MV-4-11 (cell line): ENCODE measurements at regions not wholly inside any gene's neighbourhood (a gene's known extent, or its start where the extent isn't known, plus 50 kb on each side); places are given as distances from the start of the nearest gene placed in this dataset.
"Not testable (repeated sequence)": the region's sequence is repeated elsewhere in the genome, so short reads cannot be mapped to it uniquely, and the experiment has no call there.

ENCODE experiments used
- DNase-seq: peaks from one replicate; lab custom pipeline; 2025; lab: John Stamatoyannopoulos, UW

DNA sequence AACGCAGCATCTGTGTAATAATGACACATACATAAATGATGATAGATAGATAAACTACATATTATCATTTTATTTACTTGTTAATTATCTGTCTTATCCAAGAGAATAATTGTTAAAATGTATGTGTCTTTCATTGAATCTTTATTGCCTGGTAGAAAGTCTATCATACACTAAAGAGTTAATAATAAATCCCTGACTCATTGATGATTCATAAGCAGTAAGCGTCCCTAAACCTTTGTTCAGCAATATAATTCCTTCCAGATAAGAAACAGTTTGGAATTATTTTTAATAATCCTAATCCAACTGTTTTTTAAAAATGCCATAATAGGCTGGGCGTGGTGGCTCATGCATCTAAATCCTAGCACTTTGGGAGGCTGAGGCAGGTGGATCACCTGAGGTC, 655.6 kb upstream of the CNTN5 start:
- DNase-seq: no peak

DNA sequence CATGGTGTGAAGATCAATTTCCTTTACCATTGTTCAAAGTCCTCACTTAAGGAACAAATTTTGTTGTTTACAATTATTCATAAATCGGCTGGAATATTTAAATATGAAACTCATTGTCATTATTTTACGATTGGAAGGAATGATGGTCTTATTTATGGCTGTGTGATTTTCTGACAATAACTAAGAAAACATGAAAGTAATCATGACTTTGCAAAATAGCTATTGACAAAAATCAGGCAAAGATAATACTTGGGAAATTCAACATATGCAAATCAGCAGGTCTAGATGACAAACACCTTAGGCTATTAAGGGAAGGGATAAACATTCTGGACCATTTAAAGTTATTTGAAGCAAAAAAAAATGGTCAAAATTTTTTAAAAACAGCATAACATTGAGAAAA, 654.8 kb upstream of the CNTN5 start:
- DNase-seq: no peak

DNA sequence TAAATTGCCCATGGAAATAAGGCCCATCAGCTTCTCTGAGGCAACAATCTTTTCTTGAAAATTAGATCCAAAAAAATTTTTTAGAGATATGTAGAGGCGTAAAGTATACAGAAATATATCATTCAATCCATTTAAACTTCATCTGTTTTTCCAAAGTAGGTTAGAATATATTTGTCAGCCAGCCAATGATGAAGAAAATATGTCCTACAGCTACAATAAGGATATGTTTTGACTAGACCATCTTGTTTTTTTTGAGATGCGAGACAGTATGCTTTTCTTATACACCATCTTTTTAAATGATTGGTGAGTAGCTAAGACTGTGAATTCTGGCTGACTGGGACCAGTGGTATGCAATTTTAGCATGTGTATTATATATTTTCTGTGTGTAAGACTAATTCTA, 630.4 kb upstream of the CNTN5 start:
- no peak for DNase-seq

DNA sequence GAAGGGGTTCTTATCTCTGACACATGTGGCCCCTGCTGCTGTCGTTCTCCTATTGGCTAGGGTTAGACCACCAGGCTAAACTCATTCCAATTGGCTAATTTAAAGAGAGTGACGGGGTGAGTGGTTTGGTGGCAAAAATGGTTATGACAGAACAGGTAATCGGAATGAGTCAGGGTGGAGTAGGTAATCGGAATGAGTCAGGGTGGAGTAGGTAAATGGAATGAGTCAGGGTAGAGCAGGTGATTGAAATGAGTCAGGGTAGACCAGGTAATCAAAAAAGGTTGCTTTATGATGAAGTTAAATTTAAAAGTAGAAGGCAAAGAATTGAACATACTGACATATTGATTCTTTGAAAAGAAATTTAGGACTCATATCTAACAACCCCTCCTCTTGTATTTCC, 626.2 kb upstream of the CNTN5 start:
- not testable (repeated sequence) for DNase-seq

GRCh38 chr11:98398508-98398907, 622.2 kb upstream of the CNTN5 start:
- no peak for DNase-seq

- no peak for DNase-seq
These were observed 611.7 kb upstream of the CNTN5 start for GRCh38 chr11:98409069-98409468.

- DNase-seq: no peak
These were observed 609.0 kb upstream of the CNTN5 start for GRCh38 chr11:98411777-98412176.

DNA sequence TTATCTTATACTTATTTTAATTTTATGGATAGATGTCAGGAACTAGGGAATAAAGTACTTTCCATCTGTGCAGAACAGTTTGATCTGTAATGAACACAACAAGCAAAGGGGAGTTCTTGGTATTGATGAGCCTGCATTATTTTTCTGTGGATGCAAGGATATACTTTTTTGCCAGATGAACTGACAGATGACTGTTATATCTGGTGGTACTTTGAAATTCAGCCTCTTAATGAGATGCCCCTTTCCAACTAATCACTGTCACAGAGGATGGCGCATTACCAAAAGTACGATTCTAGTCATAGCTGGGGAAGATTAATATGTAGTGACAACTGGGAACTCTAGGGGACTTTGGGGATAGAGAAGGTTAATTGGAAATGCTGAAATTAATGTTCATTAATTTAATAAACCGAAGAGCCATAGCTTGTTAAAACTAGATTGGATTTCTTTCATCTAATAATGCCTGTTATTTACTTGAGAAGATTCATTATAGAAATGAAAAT, 603.4 kb upstream of the CNTN5 start:
- no peak for DNase-seq

- DNase-seq: no peak
These were observed 596.8 kb upstream of the CNTN5 start for GRCh38 chr11:98423933-98424332.

DNA sequence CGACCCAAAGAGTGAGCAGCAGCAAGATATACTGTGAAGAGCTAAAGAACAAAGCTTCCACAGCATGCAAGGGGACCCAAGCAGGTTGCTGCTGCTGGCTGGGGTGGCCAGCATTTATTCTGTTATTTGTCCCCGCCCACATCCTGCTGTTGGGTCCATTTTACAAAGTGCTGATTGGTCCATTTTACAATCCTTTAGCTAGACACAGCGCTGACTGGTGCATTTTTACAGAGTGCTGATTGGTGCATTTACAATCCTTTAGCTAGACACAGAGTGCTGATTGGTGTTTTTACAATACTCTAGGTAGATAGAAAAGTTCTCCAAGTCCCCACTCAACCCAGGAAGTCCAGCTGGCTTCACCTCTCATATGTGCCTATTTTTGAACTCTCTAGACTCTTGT, 596.0 kb upstream of the CNTN5 start:
- not testable (repeated sequence) for DNase-seq

- no peak for DNase-seq
These were observed 589.0 kb upstream of the CNTN5 start for GRCh38 chr11:98431463-98432359.

DNA sequence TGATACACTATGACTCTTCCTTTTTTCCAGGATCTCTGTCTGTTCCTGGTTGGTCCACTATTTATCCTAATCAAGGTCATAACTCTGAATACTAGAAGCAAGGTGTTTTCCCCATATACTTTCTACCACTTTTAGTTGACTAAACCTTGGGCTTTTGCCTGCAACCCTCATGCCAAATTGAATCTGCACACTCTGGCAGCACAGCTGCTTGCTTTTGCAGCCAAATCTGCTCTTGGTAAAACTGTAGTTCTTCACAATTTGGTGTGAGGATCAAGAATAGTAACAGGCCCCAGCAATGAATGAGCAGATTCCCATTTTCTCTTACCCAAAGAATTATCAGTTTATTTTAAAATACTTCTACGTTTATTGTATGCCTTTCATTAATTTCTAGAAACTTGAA, 586.5 kb upstream of the CNTN5 start:
- no peak for DNase-seq

DNA sequence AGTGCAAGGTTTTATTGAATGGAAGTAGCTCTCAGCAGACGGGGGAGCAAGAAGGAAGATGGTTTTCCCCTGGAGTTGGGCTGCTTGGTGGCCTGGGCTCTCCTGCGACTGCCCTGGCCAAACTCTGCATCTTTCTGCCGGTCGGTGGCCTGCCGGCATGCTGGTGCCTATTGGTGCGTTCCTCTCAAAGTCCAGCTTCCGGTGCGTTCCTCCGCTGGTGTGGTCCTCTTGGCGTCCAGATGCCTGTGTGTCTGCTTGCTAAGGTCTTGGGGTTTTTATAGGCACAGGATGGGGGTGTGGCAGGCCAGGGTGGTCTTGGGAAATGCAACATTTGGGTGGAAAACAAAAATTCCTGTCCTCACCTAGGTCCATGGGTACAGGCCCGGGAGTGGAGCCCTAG, 567.4 kb upstream of the CNTN5 start:
- DNase-seq: no peak

GRCh38 chr11:98455500-98456307, 565.0 kb upstream of the CNTN5 start:
- DNase-seq: no peak

GRCh38 chr11:98456308-98456680, 564.5 kb upstream of the CNTN5 start:
- DNase-seq: no peak

- DNase-seq: no peak
These were observed 525.7 kb upstream of the CNTN5 start for GRCh38 chr11:98495016-98495415.

DNA sequence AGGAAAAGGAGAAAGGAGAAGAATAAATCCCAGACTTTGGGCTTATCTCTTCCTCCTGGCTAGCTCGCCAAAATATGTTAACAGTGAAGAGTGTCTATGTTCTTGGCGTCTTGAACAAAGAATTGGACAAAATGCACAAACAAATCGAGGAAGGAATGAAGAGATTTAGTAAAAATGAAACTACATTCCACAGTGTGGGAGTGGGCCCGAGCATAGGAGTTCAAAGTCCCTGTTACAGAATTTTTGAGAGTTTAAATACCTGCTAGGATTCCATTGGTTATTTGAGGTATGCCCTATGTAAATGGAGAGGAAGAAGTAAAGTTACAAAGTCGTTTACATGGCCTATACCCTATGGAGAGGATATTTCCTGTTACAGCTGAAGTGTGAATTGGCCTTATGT, 525.1 kb upstream of the CNTN5 start:
- DNase-seq: no peak

DNA sequence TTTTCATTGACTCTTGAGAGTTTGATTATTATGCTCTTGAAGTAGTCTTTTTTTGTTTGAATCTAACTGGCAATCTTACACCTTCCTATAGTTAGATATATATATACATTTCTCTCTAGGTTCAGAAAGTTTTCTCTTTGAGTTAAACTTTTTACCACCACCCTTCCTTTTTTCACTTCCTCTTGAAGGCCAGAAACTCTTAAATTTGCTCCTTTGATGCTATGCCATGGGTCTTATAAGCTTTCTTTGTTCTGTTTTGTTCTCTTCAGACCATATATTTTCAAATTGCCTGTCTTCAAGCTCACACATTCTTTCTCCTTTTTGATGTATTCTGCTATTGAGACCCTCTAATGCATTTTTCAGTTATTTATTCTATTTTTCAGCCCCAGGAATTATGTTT, 513.5 kb upstream of the CNTN5 start:
- peak; percentile 3 for DNase-seq

DNA sequence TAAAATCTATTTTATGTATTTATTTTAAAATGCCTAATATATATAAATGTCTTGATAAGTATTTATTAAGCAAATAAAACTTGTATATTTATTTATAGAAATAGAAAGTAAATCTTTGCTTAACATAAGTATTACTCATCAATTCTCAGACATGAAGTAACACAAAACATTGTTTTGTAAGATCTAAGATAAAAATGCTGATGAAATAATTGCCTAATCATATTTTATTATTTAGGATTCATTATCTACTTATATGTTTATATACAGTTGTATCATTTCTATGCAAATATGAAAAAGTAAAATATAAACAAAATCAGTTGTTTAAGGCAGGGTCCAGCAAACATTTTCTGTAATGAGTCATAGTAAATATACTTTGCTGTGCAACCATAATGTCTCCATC, 507.8 kb upstream of the CNTN5 start:
- no peak for DNase-seq

DNA sequence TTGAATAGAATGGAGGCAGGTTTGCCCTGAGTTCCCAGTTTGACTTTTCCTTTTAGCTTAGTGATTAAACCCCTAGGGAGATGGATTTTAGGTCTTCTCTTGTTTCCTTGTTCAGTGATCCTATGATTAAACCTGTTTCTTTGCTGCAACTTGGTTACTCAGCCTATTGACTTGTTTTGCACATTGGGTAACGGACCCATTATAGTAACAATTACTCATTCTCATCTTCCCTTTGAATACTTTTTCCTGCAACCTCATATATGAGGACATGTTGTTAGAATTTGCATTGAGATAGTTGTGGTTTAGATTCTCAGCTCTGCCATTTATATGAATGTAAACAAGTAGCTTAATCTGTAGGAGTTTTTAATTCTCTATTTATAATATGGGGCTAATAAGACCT, 489.2 kb upstream of the CNTN5 start:
- no peak for DNase-seq

GRCh38 chr11:98536023-98536422, 484.7 kb upstream of the CNTN5 start:
- DNase-seq: no peak

DNA sequence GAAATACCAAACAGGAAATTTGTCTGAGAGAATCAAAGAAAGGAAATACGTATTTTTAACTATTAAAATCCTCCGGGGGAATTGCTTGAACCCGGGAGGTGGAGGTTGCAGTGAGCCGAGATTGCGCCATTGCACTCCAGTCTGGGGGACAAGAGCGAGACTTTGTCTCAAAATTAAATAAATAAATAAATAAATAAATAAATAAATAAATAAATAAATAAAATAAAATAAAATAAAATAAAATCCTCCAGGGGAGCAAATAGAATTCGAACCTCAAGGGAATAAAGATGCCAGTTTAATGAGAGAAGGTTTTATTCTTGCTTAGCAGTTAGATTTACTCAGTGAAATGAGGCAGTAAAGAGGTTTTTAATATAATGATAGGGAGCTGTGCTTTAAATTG, 482.4 kb upstream of the CNTN5 start:
- not testable (repeated sequence) for DNase-seq

DNA sequence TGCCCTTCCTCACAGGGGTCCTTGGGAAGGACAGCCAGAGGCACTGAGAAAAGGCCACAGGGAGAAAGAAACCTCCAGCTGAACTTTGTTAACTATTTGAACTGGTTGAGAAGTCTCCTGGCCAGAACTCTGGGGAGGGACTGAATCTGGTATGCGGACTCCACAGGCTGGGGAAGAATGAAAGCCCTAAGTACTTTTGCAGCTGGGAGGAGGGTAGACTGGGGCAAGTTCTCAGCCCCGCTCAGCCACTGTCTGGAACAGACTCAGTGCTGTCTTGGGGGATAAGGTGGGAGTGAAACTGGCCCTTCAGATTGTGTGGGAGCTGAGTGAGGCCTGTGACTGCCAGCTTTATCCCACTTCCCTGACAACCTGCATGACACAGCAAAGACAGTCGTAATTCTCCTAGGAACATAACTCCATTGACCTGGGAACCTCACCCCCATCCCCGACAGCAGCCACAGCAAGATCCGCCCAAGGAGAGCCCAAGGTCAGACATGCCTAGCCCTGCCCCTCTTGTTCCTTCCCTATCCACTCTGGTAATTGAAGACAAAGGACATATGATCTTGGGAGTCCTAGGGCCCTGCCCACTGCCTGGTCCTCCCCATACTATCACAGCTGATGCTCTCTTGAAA, 475.1 kb upstream of the CNTN5 start:
- no peak for DNase-seq
